ENCODE measurements at regions not wholly inside any gene's neighbourhood (a gene's known extent, or its start where the extent isn't known, plus 50 kb on each side); places are given as distances from the start of the nearest gene placed in this dataset.

GRCh38 chr9:7858166-7858565, 58.6 kb upstream of the DMAC1 start:
- Histone ChIP-seq H3K14ac (ENCODE audit: insufficient read depth, low read length) (no peak overlapping the region), H3K4me1 (ENCODE audit: insufficient read depth, low read length) (no peaks in the 10 kb centered on the region), H2BK120ac (ENCODE audit: low read depth, low read length, poor library complexity, severe bottlenecking) (no peak overlapping the region), H3K18ac (ENCODE audit: insufficient read length, low read depth, low read length) (no peak overlapping the region), H3K4me2 (ENCODE audit: insufficient read depth, insufficient read length, low read length) (no peak overlapping the region), H4K5ac (ENCODE audit: insufficient read length, low read depth, low read length) (no peak overlapping the region), H3K23ac (ENCODE audit: insufficient read length, low read depth, low read length) (no peak overlapping the region), H2AFZ (ENCODE audit: low read length) (no peak overlapping the region), H2BK12ac (ENCODE audit: insufficient read length, low read depth, low read length) (no peak overlapping the region), H3K79me2 (ENCODE audit: insufficient read depth, low read length) (no peaks in the 10 kb centered on the region), H3K27ac (ENCODE audit: insufficient read length, low read depth, low read length) (no peak overlapping the region), H3K56ac (ENCODE audit: insufficient read length, low read depth, low read length) (no peak overlapping the region), H2BK20ac (ENCODE audit: low read depth, low read length, poor library complexity, severe bottlenecking) (no peak overlapping the region), H3K27me3 (ENCODE audit: insufficient read depth, low read length) (no peaks in the 10 kb centered on the region), H2BK15ac (ENCODE audit: low read depth, low read length) (no peak overlapping the region), H3K79me1 (ENCODE audit: insufficient read depth, low read depth, low read length, poor library complexity, severe bottlenecking) (no peaks in the 10 kb centered on the region), H3T11ph (ENCODE audit: low read length) (no peak overlapping the region), H4K91ac (ENCODE audit: insufficient read length, low read depth, low read length) (no peak overlapping the region), H4K20me1 (ENCODE audit: control insufficient read depth, insufficient read depth, insufficient read length) (no peaks in the 10 kb centered on the region), H3K9ac (ENCODE audit: extremely low read depth, insufficient read length, low read length) (no peak overlapping the region), H2AK5ac (ENCODE audit: insufficient read length, low read length) (no peak overlapping the region), H3K4ac (ENCODE audit: low read depth, low read length) (no peak overlapping the region), H3K9me3 (ENCODE audit: control insufficient read depth, low read depth, low read length) (no peaks in the 10 kb centered on the region), H4K8ac (replicated peaks; ENCODE audit: insufficient read length, low read depth, low read length) (no peak overlapping the region), H2BK5ac (ENCODE audit: insufficient read length, low read length) (no peak overlapping the region), H3K23me2 (ENCODE audit: insufficient read length, low read depth, low read length, poor library complexity, severe bottlenecking) (no peaks in the 10 kb centered on the region)
- no peak for DNase-seq
- Mint-ChIP-seq H3K27me3 (ENCODE audit: low read depth) (no peaks in the 10 kb centered on the region; the same call in 1 of the 2 replicates), H3K4me3 (no peak overlapping the region), H3K9me3 (no peaks in the 10 kb centered on the region; a peak in 1 of 5 replicates), H3K27ac (no peak overlapping the region), H3K4me1 (no peaks in the 10 kb centered on the region), H3K36me3 (ENCODE audit: insufficient read depth in 1 of 3, low read depth in 3 of 3) (no peaks in the 10 kb centered on the region)
- no CpG with 5 or more reads among the region's 2 CpGs for WGBS (ENCODE audit: extremely low coverage, insufficient read length, low lambda C conversion rate)
- no peak for TF ChIP-seq CTCF (conservative IDR thresholded peaks at IDR 0.05)

All from H9 (cell line).